SK-N-SH (cell line): ENCODE measurements at regions not wholly inside any gene's neighbourhood (a gene's known extent, or its start where the extent isn't known, plus 50 kb on each side); places are given as distances from the start of the nearest gene placed in this dataset.
A peak's percentile ranks its signal among the peaks of the same experiment; 100 is the strongest.
"Not testable (repeated sequence)": the region's sequence is repeated elsewhere in the genome, so short reads cannot be mapped to it uniquely, and the experiment has no call there.

Experiments
- CTCF ChIA-PET: fragments of 300-600, 350-600 bp; formaldehyde crosslinking; extraction: SDS; loops from one replicate; lab custom pipeline; 2021; lab: Yijun Ruan, JAX
- POLR2A ChIA-PET: fragments of 350-600 bp; sonication (Branson Sonifier 250); formaldehyde crosslinking; extraction: SDS; loops from one replicate; lab custom pipeline; 2020; ENCODE audit warnings: antibody characterized with exemption, inconsistent platforms; lab: Yijun Ruan, JAX
- DNase-seq: peaks from one replicate; pipeline ENCODE4 v3.0.0; 2012
- H2AFZ ChIP-seq: fragments of 200-600 bp; sonication (generic); 2 replicates; pipeline ENCODE4 v1.8.1; 2016; ENCODE audit warnings: antibody characterized with exemption, mild to moderate bottlenecking, low read depth
- H3F3A ChIP-seq: fragments of 200-600 bp; sonication (generic); replicated peaks from 2 replicates; pipeline ENCODE3; 2016; ENCODE audit warnings: antibody characterized with exemption, mild to moderate bottlenecking; ENCODE audit not compliant: insufficient read depth
- H3K27ac ChIP-seq, 2 experiments: fragments of 200-500 bp in 1 of 2; fragments of 200-600 bp in 1 of 2; sonication (Bioruptor generic) in 1 of 2; sonication (generic), shearing (Covaris generic) in 1 of 2; 2 replicates each; pipeline versions ENCODE4 v1.5.1 to v1.6.1; 2014 to 2016; ENCODE audit warnings: low read depth in 2 of 2, inconsistent platforms in 1 of 2, low read length in 1 of 2, mild to moderate bottlenecking in 1 of 2, mixed read lengths in 1 of 2
- H3K27me3 ChIP-seq: fragments of 200-600 bp; sonication (generic), shearing (Covaris generic); 2 replicates; pipeline ENCODE4 v1.6.1; 2016; ENCODE audit warnings: mixed run types; ENCODE audit not compliant: insufficient read depth
- H3K36me3 ChIP-seq, 2 experiments: fragments of 200-500 bp in 1 of 2; fragments of 200-600 bp in 1 of 2; sonication (Bioruptor generic) in 1 of 2; sonication (generic) in 1 of 2; replicated peaks in 1 of 2; 2 replicates each; pipeline versions ENCODE3 to v1.5.1; 2014 to 2016; ENCODE audit warnings: low read length in 1 of 2, mild to moderate bottlenecking in 1 of 2; ENCODE audit not compliant: insufficient read depth in 2 of 2, control insufficient read depth in 1 of 2
- H3K4me1 ChIP-seq, 2 experiments: fragments of 200-500 bp in 1 of 2; fragments of 200-600 bp in 1 of 2; sonication (Bioruptor generic) in 1 of 2; sonication (generic), shearing (Covaris generic) in 1 of 2; 2 replicates each; pipeline versions ENCODE4 v1.5.1 to v1.6.1; 2014 to 2016; ENCODE audit warnings: low read depth in 1 of 2, low read length in 1 of 2, mixed run types in 1 of 2; ENCODE audit not compliant: insufficient read depth in 2 of 2, control insufficient read depth in 1 of 2
- H3K4me2 ChIP-seq: fragments of 200-600 bp; sonication (generic), shearing (Covaris generic); 2 replicates; pipeline ENCODE4 v1.6.1; 2017; ENCODE audit warnings: mixed run types
- H3K4me3 ChIP-seq, 2 experiments: fragments of 200-500 bp in 1 of 2; fragments of 200-600 bp in 1 of 2; sonication (Bioruptor generic) in 1 of 2; sonication (generic), shearing (Covaris generic) in 1 of 2; 2 replicates each; pipeline versions ENCODE4 v1.5.1 to v1.8.1; 2014 to 2016; ENCODE audit warnings: low read depth in 2 of 2, inconsistent platforms in 1 of 2, low read length in 1 of 2, mild to moderate bottlenecking in 1 of 2, mixed read lengths in 1 of 2, moderate library complexity in 1 of 2
- H3K79me2 ChIP-seq: fragments of 200-600 bp; sonication (generic); 2 replicates; pipeline ENCODE4 v1.8.1; 2017; ENCODE audit warnings: mild to moderate bottlenecking; ENCODE audit not compliant: insufficient read depth
- H3K9ac ChIP-seq: fragments of 200-600 bp; sonication (generic); 2 replicates; pipeline ENCODE4 v1.6.1; 2017; ENCODE audit warnings: mixed run types
- H3K9me2 ChIP-seq: fragments of 200-600 bp; sonication (generic); 2 replicates; pipeline ENCODE4 v1.6.1; 2017; ENCODE audit warnings: mixed run types
- H3K9me3 ChIP-seq: fragments of 200-600 bp; sonication (generic); 2 replicates; pipeline ENCODE4 v1.6.1; 2017; ENCODE audit warnings: mixed run types, mild to moderate bottlenecking, moderate library complexity
- H4K20me1 ChIP-seq: fragments of 200-600 bp; sonication (generic); 2 replicates; pipeline ENCODE4 v1.6.1; 2017; ENCODE audit warnings: mild to moderate bottlenecking, mixed run types; ENCODE audit not compliant: insufficient read depth
- EP300 ChIP-seq, 2 experiments: IDR thresholded peaks; 2 replicates each; pipeline versions ENCODE4 v1.4.0 to v1.6.1; 2012; ENCODE audit warnings: borderline replicate concordance in 1 of 2, low read depth in 1 of 2, low read length in 1 of 2
- FOSL2 ChIP-seq: IDR thresholded peaks from 2 replicates; pipeline ENCODE4 v1.4.0; 2012; ENCODE audit warnings: low read depth, mild to moderate bottlenecking, moderate library complexity, borderline replicate concordance
- JUND ChIP-seq: IDR thresholded peaks from 2 replicates; pipeline ENCODE4 v1.4.0; 2012
- MXI1 ChIP-seq: IDR thresholded peaks from 2 replicates; pipeline ENCODE4 v1.6.1; 2012; ENCODE audit warnings: mild to moderate bottlenecking, low read depth, low read length, improper control_type of control experiment
- NFIC ChIP-seq: IDR thresholded peaks from 2 replicates; pipeline ENCODE4 v1.4.0; 2012; ENCODE audit warnings: borderline replicate concordance
- POLR2AphosphoS5 ChIP-seq: IDR thresholded peaks from 2 replicates; pipeline ENCODE4 v1.6.1; 2012; ENCODE audit warnings: low read depth, low read length
- RFX5 ChIP-seq: IDR thresholded peaks from 2 replicates; pipeline ENCODE4 v1.6.1; 2012; ENCODE audit warnings: mild to moderate bottlenecking, improper control_type of control experiment, low read length
- RXRA ChIP-seq: IDR thresholded peaks from 2 replicates; pipeline ENCODE4 v1.4.0; 2012; ENCODE audit warnings: low read depth, mild to moderate bottlenecking, borderline replicate concordance
- TAF1 ChIP-seq: IDR thresholded peaks from 2 replicates; pipeline ENCODE4 v1.6.1; 2012; ENCODE audit warnings: low read depth, mild to moderate bottlenecking, low read length, moderate library complexity, borderline replicate concordance
- TCF12 ChIP-seq: IDR thresholded peaks from 2 replicates; pipeline ENCODE4 v1.4.0; 2012
- TEAD4 ChIP-seq: IDR thresholded peaks from 2 replicates; pipeline ENCODE4 v1.4.0; 2012; ENCODE audit warnings: mild to moderate bottlenecking, borderline replicate concordance; ENCODE audit not compliant: insufficient read depth
- WGBS: methylation state at CpG from one replicate; pipeline ENCODE4 v1.1.6; 2017; ENCODE audit warnings: low lambda C conversion rate; 5-methylcytosine and 5-hydroxymethylcytosine counted together
- TF ChIP-seq, protein P1 (sequence below): IDR thresholded peaks from 2 replicates; pipeline ENCODE4; 2012
- TF ChIP-seq, protein P2 (sequence below): fragments of 200-600 bp; sonication (generic); IDR thresholded peaks from 2 replicates; pipeline ENCODE4 v1.6.1; 2017; ENCODE audit warnings: antibody characterized with exemption, mild to moderate bottlenecking, moderate library complexity
- TF ChIP-seq, protein P3 (sequence below): fragments of 150-350 bp; IDR thresholded peaks from 2 replicates; pipeline ENCODE4 v1.6.1; 2016; ENCODE audit warnings: mild to moderate bottlenecking, low read depth, low read length
- TF ChIP-seq, protein P4 (sequence below): IDR thresholded peaks from 2 replicates; pipeline ENCODE4 v1.4.0; 2012; ENCODE audit warnings: low read depth

DNA sequence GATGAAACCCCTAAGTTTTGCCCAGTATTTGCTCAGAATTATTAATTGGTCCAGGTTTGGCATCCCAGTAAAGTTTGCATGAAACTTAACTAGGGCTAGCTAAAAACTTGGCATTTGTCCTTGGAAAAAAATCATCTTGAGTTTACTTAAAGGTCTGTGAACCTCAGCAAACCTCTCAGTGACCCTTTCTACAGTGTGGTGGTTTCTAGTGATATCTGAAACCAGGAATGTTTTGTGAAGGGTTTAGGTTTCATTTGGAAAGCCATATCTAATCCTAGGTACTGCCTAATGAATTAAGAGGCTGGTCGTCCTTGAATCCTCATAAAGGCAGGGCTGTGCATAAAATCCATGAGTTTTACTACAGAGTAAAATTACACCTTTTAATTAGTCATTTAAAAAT is 218.5 kb upstream of the ANKRD50 start:
- CTCF ChIA-PET = no interaction called here
- Histone ChIP-seq H3K4me2 (peak overlapping the region; percentile 8; the same call in 1 of the 2 replicates), H3K36me3 (no peaks in the 10 kb centered on the region), H3K9ac (no peak overlapping the region), H2AFZ (peak overlapping the region; percentile 45; the same call in 1 of the 2 replicates), H3K4me3 (no peak overlapping the region), H3K9me2 (no peaks in the 10 kb centered on the region), H3K27ac (peak overlapping the region in 1 of 2 experiments; percentile 44; a peak in 1 of 4 replicates), H4K20me1 (no peaks in the 10 kb centered on the region), H3K79me2 (no peaks in the 10 kb centered on the region), H3F3A (peaks cover 3% of the 10 kb centered on the region), H3K27me3 (no peaks in the 10 kb centered on the region), H3K4me1 (no peaks in the 10 kb centered on the region; a peak in 2 of 4 replicates), H3K9me3 (no peaks in the 10 kb centered on the region)
- POLR2A ChIA-PET = no interaction called here
- WGBS = 25% methylated on average over 1 of the region's 1 CpG
- DNase-seq = no peak
- TF ChIP-seq NFIC = peak; percentile 52; the same call in 1 of the 2 replicates
- TF ChIP-seq JUND = 0 out of 2 replicates have a peak, but pooled peaks have one; percentile 13
- no peak for TF ChIP-seq TAF1
- no peak for TF ChIP-seq MXI1
- TF ChIP-seq RFX5 = no peak
- TF ChIP-seq TCF12 = peak; percentile 37; the same call in 1 of the 2 replicates
- no peak for TF ChIP-seq POLR2AphosphoS5
- TF ChIP-seq, protein P1, sequence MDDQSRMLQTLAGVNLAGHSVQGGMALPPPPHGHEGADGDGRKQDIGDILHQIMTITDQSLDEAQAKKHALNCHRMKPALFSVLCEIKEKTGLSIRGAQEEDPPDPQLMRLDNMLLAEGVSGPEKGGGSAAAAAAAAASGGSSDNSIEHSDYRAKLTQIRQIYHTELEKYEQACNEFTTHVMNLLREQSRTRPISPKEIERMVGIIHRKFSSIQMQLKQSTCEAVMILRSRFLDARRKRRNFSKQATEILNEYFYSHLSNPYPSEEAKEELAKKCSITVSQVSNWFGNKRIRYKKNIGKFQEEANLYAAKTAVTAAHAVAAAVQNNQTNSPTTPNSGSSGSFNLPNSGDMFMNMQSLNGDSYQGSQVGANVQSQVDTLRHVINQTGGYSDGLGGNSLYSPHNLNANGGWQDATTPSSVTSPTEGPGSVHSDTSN = peak; percentile 38; the same call in 1 of the 2 replicates
- no peak for TF ChIP-seq FOSL2
- TF ChIP-seq, protein P2, sequence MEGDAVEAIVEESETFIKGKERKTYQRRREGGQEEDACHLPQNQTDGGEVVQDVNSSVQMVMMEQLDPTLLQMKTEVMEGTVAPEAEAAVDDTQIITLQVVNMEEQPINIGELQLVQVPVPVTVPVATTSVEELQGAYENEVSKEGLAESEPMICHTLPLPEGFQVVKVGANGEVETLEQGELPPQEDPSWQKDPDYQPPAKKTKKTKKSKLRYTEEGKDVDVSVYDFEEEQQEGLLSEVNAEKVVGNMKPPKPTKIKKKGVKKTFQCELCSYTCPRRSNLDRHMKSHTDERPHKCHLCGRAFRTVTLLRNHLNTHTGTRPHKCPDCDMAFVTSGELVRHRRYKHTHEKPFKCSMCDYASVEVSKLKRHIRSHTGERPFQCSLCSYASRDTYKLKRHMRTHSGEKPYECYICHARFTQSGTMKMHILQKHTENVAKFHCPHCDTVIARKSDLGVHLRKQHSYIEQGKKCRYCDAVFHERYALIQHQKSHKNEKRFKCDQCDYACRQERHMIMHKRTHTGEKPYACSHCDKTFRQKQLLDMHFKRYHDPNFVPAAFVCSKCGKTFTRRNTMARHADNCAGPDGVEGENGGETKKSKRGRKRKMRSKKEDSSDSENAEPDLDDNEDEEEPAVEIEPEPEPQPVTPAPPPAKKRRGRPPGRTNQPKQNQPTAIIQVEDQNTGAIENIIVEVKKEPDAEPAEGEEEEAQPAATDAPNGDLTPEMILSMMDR = no peak
- TF ChIP-seq, protein P3, sequence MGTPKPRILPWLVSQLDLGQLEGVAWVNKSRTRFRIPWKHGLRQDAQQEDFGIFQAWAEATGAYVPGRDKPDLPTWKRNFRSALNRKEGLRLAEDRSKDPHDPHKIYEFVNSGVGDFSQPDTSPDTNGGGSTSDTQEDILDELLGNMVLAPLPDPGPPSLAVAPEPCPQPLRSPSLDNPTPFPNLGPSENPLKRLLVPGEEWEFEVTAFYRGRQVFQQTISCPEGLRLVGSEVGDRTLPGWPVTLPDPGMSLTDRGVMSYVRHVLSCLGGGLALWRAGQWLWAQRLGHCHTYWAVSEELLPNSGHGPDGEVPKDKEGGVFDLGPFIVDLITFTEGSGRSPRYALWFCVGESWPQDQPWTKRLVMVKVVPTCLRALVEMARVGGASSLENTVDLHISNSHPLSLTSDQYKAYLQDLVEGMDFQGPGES = no peak
- TF ChIP-seq EP300 (IDR thresholded peaks at IDR 0.05; ENCODE audit: borderline replicate concordance in 1 of 2, low read depth in 1 of 2, low read length in 1 of 2) = peak in 1 of 2 experiments; percentile 50; a peak in 1 of 4 replicates
- TF ChIP-seq RXRA = peak; percentile 98; the same call in 1 of the 2 replicates
- TF ChIP-seq TEAD4 = peak; percentile 24; the same call in 1 of the 2 replicates
- TF ChIP-seq, protein P4, sequence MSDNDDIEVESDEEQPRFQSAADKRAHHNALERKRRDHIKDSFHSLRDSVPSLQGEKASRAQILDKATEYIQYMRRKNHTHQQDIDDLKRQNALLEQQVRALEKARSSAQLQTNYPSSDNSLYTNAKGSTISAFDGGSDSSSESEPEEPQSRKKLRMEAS = no peak

DNA sequence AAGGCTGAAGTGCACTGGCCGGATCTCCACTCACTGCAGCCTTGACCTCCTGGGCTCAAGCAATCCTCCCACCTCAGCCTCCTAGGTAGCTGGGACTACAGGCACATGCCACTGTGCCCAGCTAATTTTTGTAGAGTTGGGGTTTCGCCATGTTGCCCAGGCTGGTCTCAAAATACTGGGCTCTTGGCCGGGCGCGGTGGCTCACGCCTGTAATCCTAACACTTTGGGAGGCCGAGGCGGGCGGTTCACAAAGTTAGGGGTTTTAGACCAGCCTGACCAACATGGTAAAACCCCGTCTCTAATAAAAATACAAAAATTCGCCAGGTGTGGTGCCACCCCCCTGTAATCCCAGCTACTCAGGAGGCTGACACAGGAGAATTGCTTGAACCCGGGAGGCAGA is 210.2 kb upstream of the ANKRD50 start:
- CTCF ChIA-PET, H2AFZ ChIP-seq, H3K4me1 ChIP-seq, H3K36me3 ChIP-seq, H3K9ac ChIP-seq, H3K27ac ChIP-seq, H3K4me3 ChIP-seq, POLR2A ChIA-PET, H3K9me3 ChIP-seq, H3F3A ChIP-seq, DNase-seq, H3K9me2 ChIP-seq, H3K4me2 ChIP-seq, H3K27me3 ChIP-seq, H3K79me2 ChIP-seq, H4K20me1 ChIP-seq: not testable (repeated sequence)
- 98% methylated on average over 11 of the region's 12 CpGs for WGBS
